ENCODE measurements at regions not wholly inside any gene's neighbourhood (a gene's known extent, or its start where the extent isn't known, plus 50 kb on each side); places are given as distances from the start of the nearest gene placed in this dataset.

GRCh38 chr7:112855227-112855626 lies 65.0 kb upstream of the TMEM168 start:
- Histone ChIP-seq H3K9me3 (no peaks in the 10 kb centered on the region), H3K4me1 (peaks cover 0 to 5% (median 0%) of the 10 kb centered on the region in 4 donors), H3K36me3 (no peaks in the 10 kb centered on the region), H3K27ac (no peak overlapping the region), H3K4me3 (no peak overlapping the region), H3K27me3 (no peaks in the 10 kb centered on the region)
- no peak for DNase-seq
- no peak for TF ChIP-seq CTCF (IDR thresholded peaks at IDR 0.05)
- TF ChIP-seq POLR2AphosphoS5 (IDR thresholded peaks at IDR 0.05): no peak
- TF ChIP-seq POLR2A (IDR thresholded peaks at IDR 0.05): no peak
- TF ChIP-seq EP300 (IDR thresholded peaks at IDR 0.05): no peak
- WGBS, 5 donors: 75 to 85% (median 80%) methylated on average over 3 of the region's 3 CpGs
- intact Hi-C loops (cut with DNase I; ENCODE audit: low total_unique reads): no loop called here

- Histone ChIP-seq H3K4me3 (no peak overlapping the region), H3K4me1 (peaks cover 0 to 5% (median 0%) of the 10 kb centered on the region in 4 donors), H3K27ac (no peak overlapping the region), H3K36me3 (peaks cover 0 to 5% (median 0%) of the 10 kb centered on the region in 4 donors), H3K27me3 (no peaks in the 10 kb centered on the region), H3K9me3 (no peaks in the 10 kb centered on the region)
- no peak for DNase-seq
- intact Hi-C loops (cut with DNase I; ENCODE audit: low total_unique reads): no loop called here
- no peak for TF ChIP-seq CTCF (IDR thresholded peaks at IDR 0.05)
- no peak for TF ChIP-seq EP300 (IDR thresholded peaks at IDR 0.05)
- TF ChIP-seq POLR2AphosphoS5 (IDR thresholded peaks at IDR 0.05): no peak
- no peak for TF ChIP-seq POLR2A (IDR thresholded peaks at IDR 0.05)
Measured at GRCh38 chr7:112854169-112854568, 64.0 kb upstream of the TMEM168 start.

- H3K36me3 ChIP-seq: peaks cover 0 to 5% (median 0%) of the 10 kb centered on the region in 4 donors
- no peak overlapping the region for H3K27ac ChIP-seq
- no peak for TF ChIP-seq POLR2A (IDR thresholded peaks at IDR 0.05)
- no peak for TF ChIP-seq CTCF (IDR thresholded peaks at IDR 0.05)
- TF ChIP-seq EP300 (IDR thresholded peaks at IDR 0.05): no peak
- no peak for TF ChIP-seq POLR2AphosphoS5 (IDR thresholded peaks at IDR 0.05)
- no peaks in the 10 kb centered on the region for H3K9me3 ChIP-seq
- no peak for DNase-seq
- H3K4me3 ChIP-seq: no peak overlapping the region
- intact Hi-C loops (cut with DNase I; ENCODE audit: low total_unique reads): no loop called here
- H3K4me1 ChIP-seq: peaks cover 0 to 5% (median 0%) of the 10 kb centered on the region in 4 donors
- H3K27me3 ChIP-seq: no peaks in the 10 kb centered on the region
Measured at GRCh38 chr7:112853422-112853821, 63.2 kb upstream of the TMEM168 start.

GRCh38 chr7:112843151-112843550 lies 53.0 kb upstream of the TMEM168 start:
- Histone ChIP-seq H3K27me3 (no peaks in the 10 kb centered on the region), H3K4me1 (peaks cover 0 to 7% (median 0%) of the 10 kb centered on the region in 4 donors), H3K27ac (no peak overlapping the region), H3K9me3 (no peaks in the 10 kb centered on the region), H3K4me3 (no peak overlapping the region), H3K36me3 (no peaks in the 10 kb centered on the region)
- intact Hi-C loops (cut with DNase I; ENCODE audit: low total_unique reads): no loop called here
- TF ChIP-seq POLR2A (IDR thresholded peaks at IDR 0.05): no peak
- no peak for TF ChIP-seq EP300 (IDR thresholded peaks at IDR 0.05)
- TF ChIP-seq POLR2AphosphoS5 (IDR thresholded peaks at IDR 0.05): no peak
- no peak for TF ChIP-seq CTCF (IDR thresholded peaks at IDR 0.05)
- 93 to 100% (median 97%) methylated on average over 1 of the region's 1 CpG for WGBS, 5 donors
- no peak for DNase-seq

All from stomach (tissue), 8 donors.